Uterus (tissue), 2 donors: ENCODE measurements at regions not wholly inside any gene's neighbourhood (a gene's known extent, or its start where the extent isn't known, plus 50 kb on each side); places are given as distances from the start of the nearest gene placed in this dataset.

ENCODE experiments used
- CTCF ChIP-seq, 4 experiments: fragments of 200-600 bp in 2 of 4; fragments of 450-650 bp in 2 of 4; sonication (generic) in 2 of 4; IDR thresholded peaks; one replicate each; pipeline ENCODE4 v1.5.1; 2016 to 2019; ENCODE audit warnings: antibody characterized with exemption in 4 of 4, mild to moderate bottlenecking in 2 of 4, moderate library complexity in 1 of 4
- POLR2A ChIP-seq, 2 donors: fragments of 450-650 bp; IDR thresholded peaks; one replicate each; pipeline ENCODE4 v1.6.1; 2016; ENCODE audit warnings: antibody characterized with exemption in 2 of 2, mild to moderate bottlenecking in 1 of 2, moderate library complexity in 1 of 2

DNA sequence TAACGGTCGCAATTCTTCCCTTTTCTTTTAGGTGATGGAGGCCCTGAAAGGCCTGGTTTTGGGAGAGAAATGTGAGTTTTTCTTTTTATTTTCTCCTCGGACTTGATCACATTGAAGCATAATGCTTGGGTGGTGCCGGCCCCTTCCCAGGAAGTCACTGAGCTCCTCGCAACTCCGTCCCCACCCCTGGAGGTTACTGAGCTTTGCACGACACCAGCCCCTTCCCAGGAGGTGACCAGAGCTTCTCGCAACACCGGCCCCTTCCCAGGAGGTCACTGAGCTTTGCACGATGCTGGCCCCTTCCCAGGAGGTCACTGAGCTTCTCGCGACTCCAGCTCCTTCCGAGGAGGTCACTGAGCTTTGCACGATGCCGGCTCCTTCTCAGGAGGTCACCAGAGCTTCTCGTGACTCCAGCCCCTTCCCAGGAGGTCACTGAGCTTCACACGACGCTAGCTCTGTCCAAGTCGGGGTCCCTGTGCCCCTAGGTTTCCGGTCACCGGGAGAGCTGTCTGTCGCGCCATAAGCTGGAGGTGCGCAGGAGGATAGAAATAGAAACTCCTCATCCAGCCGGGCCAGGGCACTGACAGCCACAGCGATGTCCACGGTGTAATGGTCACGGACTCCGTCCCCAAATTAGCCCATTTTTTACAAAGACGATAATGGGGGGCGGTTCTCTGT is 586.4 kb downstream of the BRD1 start:
- no peak for TF ChIP-seq CTCF (IDR thresholded peaks at IDR 0.05)
- no peak for TF ChIP-seq POLR2A (IDR thresholded peaks at IDR 0.05)
